ENCODE measurements at regions not wholly inside any gene's neighbourhood (a gene's known extent, or its start where the extent isn't known, plus 50 kb on each side); places are given as distances from the start of the nearest gene placed in this dataset.

DNA sequence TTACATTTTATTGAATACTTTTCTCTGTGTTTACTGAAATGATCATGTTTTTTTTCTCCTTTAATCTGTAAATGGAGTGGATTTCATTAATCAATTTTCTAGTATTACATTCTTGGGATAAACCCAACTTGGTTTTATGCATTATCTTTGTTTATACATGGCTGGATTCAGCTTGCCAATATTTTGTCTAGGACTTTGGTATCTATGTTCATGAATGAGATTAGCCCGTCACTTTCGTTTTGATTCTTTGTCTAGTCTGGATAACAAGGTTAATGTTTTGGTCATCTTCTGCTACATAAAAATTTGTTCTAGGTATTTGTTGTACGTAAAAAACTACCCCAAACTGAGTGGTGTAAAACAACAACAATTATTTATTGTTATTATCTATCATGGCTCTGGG lies 127.9 kb upstream of the PAX6 start:
- H3K4me1 Mint-ChIP-seq: peaks cover 16 to 26% of the 10 kb centered on the region in 2 experiments
- Histone ChIP-seq H3T11ph (ENCODE audit: low read length) (no peak overlapping the region), H2BK15ac (ENCODE audit: low read depth, low read length) (no peak overlapping the region), H3K79me2 (ENCODE audit: insufficient read depth, low read length) (no peaks in the 10 kb centered on the region), H2BK120ac (ENCODE audit: low read depth, low read length, poor library complexity, severe bottlenecking) (no peak overlapping the region), H3K4me1 (ENCODE audit: insufficient read depth, low read length) (no peaks in the 10 kb centered on the region), H4K20me1 (ENCODE audit: control insufficient read depth, insufficient read depth, insufficient read length) (no peaks in the 10 kb centered on the region), H3K23ac (ENCODE audit: insufficient read length, low read depth, low read length) (no peak overlapping the region), H4K5ac (ENCODE audit: insufficient read length, low read depth, low read length) (no peak overlapping the region), H3K56ac (ENCODE audit: insufficient read length, low read depth, low read length) (no peak overlapping the region), H2AK5ac (ENCODE audit: insufficient read length, low read length) (no peak overlapping the region), H2BK5ac (ENCODE audit: insufficient read length, low read length) (no peak overlapping the region), H2AFZ (ENCODE audit: low read length) (no peak overlapping the region), H3K27ac (ENCODE audit: insufficient read length, low read depth, low read length) (no peak overlapping the region), H3K14ac (ENCODE audit: insufficient read depth, low read length) (no peak overlapping the region), H2BK12ac (ENCODE audit: insufficient read length, low read depth, low read length) (no peak overlapping the region), H3K4ac (ENCODE audit: low read depth, low read length) (no peak overlapping the region), H3K9ac (ENCODE audit: extremely low read depth, insufficient read length, low read length) (no peak overlapping the region), H4K91ac (ENCODE audit: insufficient read length, low read depth, low read length) (no peak overlapping the region), H2BK20ac (ENCODE audit: low read depth, low read length, poor library complexity, severe bottlenecking) (no peak overlapping the region), H3K27me3 (ENCODE audit: insufficient read depth, low read length) (no peaks in the 10 kb centered on the region), H4K8ac (replicated peaks; ENCODE audit: insufficient read length, low read depth, low read length) (no peak overlapping the region), H3K23me2 (ENCODE audit: insufficient read length, low read depth, low read length, poor library complexity, severe bottlenecking) (no peaks in the 10 kb centered on the region), H3K18ac (ENCODE audit: insufficient read length, low read depth, low read length) (no peak overlapping the region), H3K79me1 (ENCODE audit: insufficient read depth, low read depth, low read length, poor library complexity, severe bottlenecking) (no peaks in the 10 kb centered on the region), H3K9me3 (ENCODE audit: control insufficient read depth, low read depth, low read length) (no peaks in the 10 kb centered on the region), H3K4me2 (ENCODE audit: insufficient read depth, insufficient read length, low read length) (no peak overlapping the region)
- no peak overlapping the region for H3K4me3 Mint-ChIP-seq
- no peak for DNase-seq
- TF ChIP-seq, protein P1, sequence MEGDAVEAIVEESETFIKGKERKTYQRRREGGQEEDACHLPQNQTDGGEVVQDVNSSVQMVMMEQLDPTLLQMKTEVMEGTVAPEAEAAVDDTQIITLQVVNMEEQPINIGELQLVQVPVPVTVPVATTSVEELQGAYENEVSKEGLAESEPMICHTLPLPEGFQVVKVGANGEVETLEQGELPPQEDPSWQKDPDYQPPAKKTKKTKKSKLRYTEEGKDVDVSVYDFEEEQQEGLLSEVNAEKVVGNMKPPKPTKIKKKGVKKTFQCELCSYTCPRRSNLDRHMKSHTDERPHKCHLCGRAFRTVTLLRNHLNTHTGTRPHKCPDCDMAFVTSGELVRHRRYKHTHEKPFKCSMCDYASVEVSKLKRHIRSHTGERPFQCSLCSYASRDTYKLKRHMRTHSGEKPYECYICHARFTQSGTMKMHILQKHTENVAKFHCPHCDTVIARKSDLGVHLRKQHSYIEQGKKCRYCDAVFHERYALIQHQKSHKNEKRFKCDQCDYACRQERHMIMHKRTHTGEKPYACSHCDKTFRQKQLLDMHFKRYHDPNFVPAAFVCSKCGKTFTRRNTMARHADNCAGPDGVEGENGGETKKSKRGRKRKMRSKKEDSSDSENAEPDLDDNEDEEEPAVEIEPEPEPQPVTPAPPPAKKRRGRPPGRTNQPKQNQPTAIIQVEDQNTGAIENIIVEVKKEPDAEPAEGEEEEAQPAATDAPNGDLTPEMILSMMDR (conservative IDR thresholded peaks at IDR 0.05): no peak
- no peaks in the 10 kb centered on the region for H3K27me3 Mint-ChIP-seq (ENCODE audit: low read depth)
- no peaks in the 10 kb centered on the region for H3K9me3 Mint-ChIP-seq
- H3K27ac Mint-ChIP-seq: no peak overlapping the region
- WGBS (ENCODE audit: extremely low coverage, insufficient read length, low lambda C conversion rate): no CpG with 5 or more reads among the region's 3 CpGs
- H3K36me3 Mint-ChIP-seq (ENCODE audit: insufficient read depth in 1 of 3, low read depth in 3 of 3): no peaks in the 10 kb centered on the region
